H1 (cell line): ENCODE measurements at regions not wholly inside any gene's neighbourhood (a gene's known extent, or its start where the extent isn't known, plus 50 kb on each side); places are given as distances from the start of the nearest gene placed in this dataset.

Experiments
- CHD7 ChIP-seq: fragments of 300-600 bp; sonication (generic); IDR thresholded peaks from 2 replicates; pipeline ENCODE4 v1.7.1; 2012; ENCODE audit warnings: low read length, moderate library complexity, mild to moderate bottlenecking, inconsistent platforms; ENCODE audit not compliant: insufficient replicate concordance
- EP300 ChIP-seq, 2 experiments: IDR thresholded peaks; 1 replicate in 1 of 2; 2 replicates in 1 of 2; pipeline ENCODE4 v1.6.1; 2011 to 2012; ENCODE audit warnings: low read depth in 2 of 2, low read length in 2 of 2, mild to moderate bottlenecking in 2 of 2, borderline replicate concordance in 1 of 2, inconsistent platforms in 1 of 2, moderate library complexity in 1 of 2
- FOSL1 ChIP-seq: IDR thresholded peaks from 2 replicates; pipeline ENCODE4 v1.6.1; 2011; ENCODE audit warnings: mild to moderate bottlenecking, low read depth, low read length, moderate library complexity; ENCODE audit not compliant: insufficient read depth
- RNF2 ChIP-seq: fragments of 200-900, 300-1000 bp; sonication (generic); IDR thresholded peaks from 2 replicates; pipeline ENCODE4 v1.7.1; 2016; ENCODE audit warnings: borderline replicate concordance, low read depth, mild to moderate bottlenecking, antibody characterized with exemption, low read length; ENCODE audit not compliant: poor library complexity, severe bottlenecking; ENCODE audit errors: missing control alignments
- RXRA ChIP-seq: IDR thresholded peaks from 2 replicates; pipeline ENCODE4 v1.6.1; 2011; ENCODE audit warnings: low read depth, mild to moderate bottlenecking, low read length, moderate library complexity; ENCODE audit not compliant: insufficient read depth
- SIRT6 ChIP-seq: IDR thresholded peaks from one replicate; pipeline ENCODE4 v1.7.1; 2012; ENCODE audit warnings: low read length, inconsistent platforms
- SP1 ChIP-seq: IDR thresholded peaks from 2 replicates; pipeline ENCODE4 v1.6.1; 2011; ENCODE audit warnings: low read depth, low read length
- SP4 ChIP-seq: IDR thresholded peaks from 2 replicates; pipeline ENCODE4 v1.6.1; 2012; ENCODE audit warnings: low read length, inconsistent platforms
- TAF1 ChIP-seq: IDR thresholded peaks from 2 replicates; pipeline ENCODE4 v1.6.1; 2011; ENCODE audit warnings: mild to moderate bottlenecking, low read depth, low read length
- TAF7 ChIP-seq: optimal IDR thresholded peaks from 2 replicates; pipeline ENCODE3; 2011; ENCODE audit warnings: low read depth, mild to moderate bottlenecking, inconsistent platforms, low read length, moderate library complexity, borderline replicate concordance
- TEAD4 ChIP-seq: IDR thresholded peaks from 2 replicates; pipeline ENCODE4 v1.6.1; 2012; ENCODE audit warnings: low read depth, low read length, inconsistent platforms, mixed read lengths
- TF ChIP-seq, protein P1 (sequence below): IDR thresholded peaks from 2 replicates; pipeline ENCODE4 v1.6.1; 2011; ENCODE audit warnings: low read depth, mild to moderate bottlenecking, low read length; ENCODE audit not compliant: insufficient read depth

GRCh38 chr3:159233734-159234133, 431.9 kb downstream of the MFSD1 start (continued):
- TF ChIP-seq CHD7 (no peak), RXRA (no peak), RNF2 (no peak), TAF7 (no peak), EP300 (IDR thresholded peaks at IDR 0.05; ENCODE audit: borderline replicate concordance in 1 of 2, low read depth in 2 of 2, low read length in 2 of 2) (no peak), TEAD4 (no peak), SP1 (no peak), TAF1 (no peak), SP4 (no peak), SIRT6 (no peak), FOSL1 (no peak)
- TF ChIP-seq, protein P1, sequence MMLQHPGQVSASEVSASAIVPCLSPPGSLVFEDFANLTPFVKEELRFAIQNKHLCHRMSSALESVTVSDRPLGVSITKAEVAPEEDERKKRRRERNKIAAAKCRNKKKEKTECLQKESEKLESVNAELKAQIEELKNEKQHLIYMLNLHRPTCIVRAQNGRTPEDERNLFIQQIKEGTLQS = no peak
